ENCODE measurements at regions not wholly inside any gene's neighbourhood (a gene's known extent, or its start where the extent isn't known, plus 50 kb on each side); places are given as distances from the start of the nearest gene placed in this dataset.

GRCh38 chr1:82934074-82934473, 1064.9 kb downstream of the TTLL7 start:
- TF ChIP-seq SIN3A (IDR thresholded peaks at IDR 0.05; ENCODE audit: borderline replicate concordance, insufficient read depth, low read length) (no peak), POLR2AphosphoS5 (IDR thresholded peaks at IDR 0.05; ENCODE audit: low read depth, low read length) (no peak), TAF1 (IDR thresholded peaks at IDR 0.05; ENCODE audit: borderline replicate concordance, insufficient read depth, low read length) (no peak)
